Testis (tissue), 2 donors: ENCODE measurements at regions not wholly inside any gene's neighbourhood (a gene's known extent, or its start where the extent isn't known, plus 50 kb on each side); places are given as distances from the start of the nearest gene placed in this dataset.

Experiments
- DNase-seq: peaks from one replicate; pipeline ENCODE4 v3.0.0-alpha.2; 2019
- H3K27ac ChIP-seq, 2 donors: fragments of 200-600 bp; sonication (generic); one replicate each; pipeline ENCODE4 v1.5.1; 2019
- H3K27me3 ChIP-seq: fragments of 200-600 bp; sonication (generic); one replicate; pipeline ENCODE4 v1.5.1; 2019
- H3K36me3 ChIP-seq: fragments of 200-600 bp; sonication (generic); one replicate; pipeline ENCODE4 v1.5.1; 2017; ENCODE audit warnings: low read depth; ENCODE audit errors: missing control alignments
- H3K4me1 ChIP-seq: fragments of 200-600 bp; sonication (generic); one replicate; pipeline ENCODE4 v1.5.1; 2019
- H3K4me3 ChIP-seq, 2 donors: fragments of 200-600 bp; sonication (generic); one replicate each; pipeline ENCODE4 v1.5.1; 2017 to 2019
- H3K9me3 ChIP-seq: fragments of 200-600 bp; sonication (generic); one replicate; pipeline ENCODE4 v1.5.1; 2017
- CTCF ChIP-seq, 3 experiments: fragments of 450-650 bp in 2 of 3; fragments of 200-600 bp in 1 of 3; sonication (generic) in 1 of 3; IDR thresholded peaks; one replicate each; pipeline ENCODE4 v1.5.1; 2016 to 2019; ENCODE audit warnings: antibody characterized with exemption in 3 of 3, mild to moderate bottlenecking in 2 of 3, moderate library complexity in 1 of 3
- POLR2A ChIP-seq: fragments of 450-650 bp; IDR thresholded peaks from one replicate; pipeline ENCODE4 v1.6.1; 2017; ENCODE audit warnings: antibody characterized with exemption, mild to moderate bottlenecking, moderate library complexity
- WGBS, 2 donors: methylation state at CpG; one replicate each; pipeline ENCODE4 v1.1.5; 2018; 5-methylcytosine and 5-hydroxymethylcytosine counted together
- intact Hi-C: fragments of 100-400 bp; cut with DNase I; formaldehyde crosslinking; loops from one replicate; pipeline ENCODE4 v1.15.1; 2023; ENCODE audit warnings: low total_unique reads

GRCh38 chr9:126108240-126108639 is 218.4 kb upstream of the MVB12B start:
- no peaks in the 10 kb centered on the region for H3K36me3 ChIP-seq
- no peaks in the 10 kb centered on the region for H3K9me3 ChIP-seq
- H3K4me1 ChIP-seq = no peaks in the 10 kb centered on the region
- TF ChIP-seq POLR2A (no peak), CTCF (IDR thresholded peaks at IDR 0.05) (no peak)
- no peak for DNase-seq
- WGBS, 2 donors = 23 to 26% methylated on average over 6 to 10 of the region's 11 CpGs
- intact Hi-C loops = no loop called here
- H3K27me3 ChIP-seq = no peaks in the 10 kb centered on the region
- no peak overlapping the region for H3K27ac ChIP-seq
- no peak overlapping the region for H3K4me3 ChIP-seq

DNA sequence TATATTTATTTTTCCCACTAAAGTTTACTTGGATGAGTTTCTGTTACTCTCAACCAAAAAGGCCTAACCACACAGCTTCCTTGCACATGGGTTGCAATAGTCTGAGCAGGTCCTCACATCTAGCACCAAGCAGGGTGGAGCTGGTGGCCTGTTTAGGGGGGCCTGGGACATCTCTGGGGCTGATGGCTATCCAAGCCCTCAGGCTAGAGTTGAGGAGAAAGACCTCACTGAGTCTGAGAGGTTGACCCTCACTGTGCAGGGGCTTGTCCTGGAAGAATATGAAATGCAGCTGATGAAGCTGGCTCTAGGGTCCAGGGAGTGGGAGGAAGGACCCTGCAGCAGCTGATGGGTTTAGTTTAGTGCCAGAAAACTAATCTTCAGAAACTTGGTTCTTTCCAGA is 217.1 kb upstream of the MVB12B start:
- intact Hi-C loops = no loop called here
- DNase-seq = no peak
- H3K4me1 ChIP-seq = no peaks in the 10 kb centered on the region
- TF ChIP-seq POLR2A (no peak), CTCF (IDR thresholded peaks at IDR 0.05) (no peak)
- H3K4me3 ChIP-seq = no peak overlapping the region
- no peak overlapping the region for H3K27ac ChIP-seq
- no peaks in the 10 kb centered on the region for H3K9me3 ChIP-seq
- no peaks in the 10 kb centered on the region for H3K27me3 ChIP-seq
- H3K36me3 ChIP-seq = no peaks in the 10 kb centered on the region

- Histone ChIP-seq H3K27ac (no peak overlapping the region), H3K4me1 (no peaks in the 10 kb centered on the region), H3K4me3 (no peak overlapping the region), H3K27me3 (no peaks in the 10 kb centered on the region), H3K9me3 (no peaks in the 10 kb centered on the region), H3K36me3 (no peaks in the 10 kb centered on the region)
- TF ChIP-seq POLR2A (no peak), CTCF (IDR thresholded peaks at IDR 0.05) (no peak)
- DNase-seq = no peak
- WGBS, 2 donors = 87 to 90% methylated on average over 5 of the region's 5 CpGs
- intact Hi-C loops = no loop called here
Measured at GRCh38 chr9:126111556-126111955, 215.1 kb upstream of the MVB12B start.

DNA sequence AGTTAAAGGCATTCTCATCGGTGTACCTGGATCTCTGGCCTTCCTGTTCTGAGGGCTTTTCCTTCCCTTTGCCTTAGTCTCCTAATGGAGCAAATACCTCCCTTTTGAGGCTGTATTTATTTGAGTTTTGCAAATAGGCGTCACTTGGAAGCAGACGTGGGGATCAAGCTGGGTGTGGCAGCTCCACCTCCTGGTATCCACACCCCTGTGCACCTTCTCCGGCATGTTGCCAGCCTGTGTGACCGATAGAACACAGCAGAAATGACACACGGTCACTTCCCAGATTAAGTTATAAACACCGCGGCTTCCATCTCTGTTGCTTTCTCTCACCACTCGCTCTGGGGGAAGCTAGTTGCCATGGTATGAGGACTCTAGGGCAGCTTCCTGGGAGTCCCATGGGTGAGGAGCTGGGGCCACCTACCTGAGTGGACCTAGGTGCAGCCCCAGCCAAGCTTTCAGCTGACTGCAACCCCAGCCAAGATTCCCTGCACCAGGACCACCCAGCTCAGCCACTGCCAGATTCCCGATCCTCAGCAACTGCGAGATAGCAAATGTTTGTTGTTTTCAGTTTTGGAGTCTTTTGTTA is 214.4 kb upstream of the MVB12B start:
- Histone ChIP-seq H3K36me3 (no peaks in the 10 kb centered on the region), H3K4me3 (no peak overlapping the region), H3K9me3 (no peaks in the 10 kb centered on the region), H3K27ac (no peak overlapping the region), H3K27me3 (no peaks in the 10 kb centered on the region), H3K4me1 (no peaks in the 10 kb centered on the region)
- DNase-seq = no peak
- 92 to 93% methylated on average over 10 to 11 of the region's 11 CpGs for WGBS, 2 donors
- TF ChIP-seq POLR2A (no peak), CTCF (IDR thresholded peaks at IDR 0.05) (no peak)
- intact Hi-C loops = no loop called here

GRCh38 chr9:126113176-126113575 is 213.5 kb upstream of the MVB12B start:
- no peak for TF ChIP-seq POLR2A
- TF ChIP-seq CTCF (IDR thresholded peaks at IDR 0.05) = no peak
- 83 to 92% methylated on average over 2 of the region's 2 CpGs for WGBS, 2 donors
- H3K27ac ChIP-seq = no peak overlapping the region
- H3K27me3 ChIP-seq = no peaks in the 10 kb centered on the region
- H3K36me3 ChIP-seq = no peaks in the 10 kb centered on the region
- H3K4me3 ChIP-seq = no peak overlapping the region
- no peak for DNase-seq
- no peaks in the 10 kb centered on the region for H3K9me3 ChIP-seq
- intact Hi-C loops = no loop called here
- H3K4me1 ChIP-seq = no peaks in the 10 kb centered on the region
